Esophagus squamous epithelium (tissue), 4 donors: ENCODE measurements at regions not wholly inside any gene's neighbourhood (a gene's known extent, or its start where the extent isn't known, plus 50 kb on each side); places are given as distances from the start of the nearest gene placed in this dataset.

Source experiments
- POLR2A ChIP-seq, 4 donors: fragments of 450-650 bp; IDR thresholded peaks; one replicate each; pipeline ENCODE4 v1.6.1; 2017; ENCODE audit warnings: antibody characterized with exemption in 4 of 4, mild to moderate bottlenecking in 4 of 4, moderate library complexity in 3 of 4
- TF ChIP-seq, protein P1 (sequence below), 6 experiments: fragments of 450-650 bp in 4 of 6; fragments of 200-600 bp in 2 of 6; sonication (generic) in 2 of 6; IDR thresholded peaks; one replicate each; pipeline ENCODE4 v1.5.1; 2016 to 2019; ENCODE audit warnings: antibody characterized with exemption in 6 of 6, mild to moderate bottlenecking in 4 of 6, moderate library complexity in 4 of 6

DNA sequence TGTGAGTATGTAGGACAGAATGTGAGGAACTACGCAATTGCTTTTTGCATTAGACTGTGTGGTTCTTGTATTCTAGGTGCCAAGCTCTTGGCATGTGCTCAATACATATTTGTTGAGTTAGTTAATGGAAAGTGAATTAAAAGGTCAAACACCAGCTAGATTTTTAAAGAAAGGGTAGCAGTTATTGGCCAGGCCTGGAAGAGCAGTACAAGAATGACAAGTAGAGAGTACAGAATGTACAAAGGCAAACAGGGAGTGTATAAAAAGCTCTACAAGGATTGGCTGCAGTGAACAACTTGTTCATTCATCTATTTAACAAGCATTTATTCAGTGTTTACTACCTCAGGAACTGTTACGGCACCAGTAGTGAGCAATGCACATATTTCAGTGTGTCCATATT is 854.0 kb upstream of the SEL1L start:
- TF ChIP-seq, protein P1, sequence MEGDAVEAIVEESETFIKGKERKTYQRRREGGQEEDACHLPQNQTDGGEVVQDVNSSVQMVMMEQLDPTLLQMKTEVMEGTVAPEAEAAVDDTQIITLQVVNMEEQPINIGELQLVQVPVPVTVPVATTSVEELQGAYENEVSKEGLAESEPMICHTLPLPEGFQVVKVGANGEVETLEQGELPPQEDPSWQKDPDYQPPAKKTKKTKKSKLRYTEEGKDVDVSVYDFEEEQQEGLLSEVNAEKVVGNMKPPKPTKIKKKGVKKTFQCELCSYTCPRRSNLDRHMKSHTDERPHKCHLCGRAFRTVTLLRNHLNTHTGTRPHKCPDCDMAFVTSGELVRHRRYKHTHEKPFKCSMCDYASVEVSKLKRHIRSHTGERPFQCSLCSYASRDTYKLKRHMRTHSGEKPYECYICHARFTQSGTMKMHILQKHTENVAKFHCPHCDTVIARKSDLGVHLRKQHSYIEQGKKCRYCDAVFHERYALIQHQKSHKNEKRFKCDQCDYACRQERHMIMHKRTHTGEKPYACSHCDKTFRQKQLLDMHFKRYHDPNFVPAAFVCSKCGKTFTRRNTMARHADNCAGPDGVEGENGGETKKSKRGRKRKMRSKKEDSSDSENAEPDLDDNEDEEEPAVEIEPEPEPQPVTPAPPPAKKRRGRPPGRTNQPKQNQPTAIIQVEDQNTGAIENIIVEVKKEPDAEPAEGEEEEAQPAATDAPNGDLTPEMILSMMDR (IDR thresholded peaks at IDR 0.05): no peak
- TF ChIP-seq POLR2A (IDR thresholded peaks at IDR 0.05): no peak
